ENCODE measurements at regions not wholly inside any gene's neighbourhood (a gene's known extent, or its start where the extent isn't known, plus 50 kb on each side); places are given as distances from the start of the nearest gene placed in this dataset.

DNA sequence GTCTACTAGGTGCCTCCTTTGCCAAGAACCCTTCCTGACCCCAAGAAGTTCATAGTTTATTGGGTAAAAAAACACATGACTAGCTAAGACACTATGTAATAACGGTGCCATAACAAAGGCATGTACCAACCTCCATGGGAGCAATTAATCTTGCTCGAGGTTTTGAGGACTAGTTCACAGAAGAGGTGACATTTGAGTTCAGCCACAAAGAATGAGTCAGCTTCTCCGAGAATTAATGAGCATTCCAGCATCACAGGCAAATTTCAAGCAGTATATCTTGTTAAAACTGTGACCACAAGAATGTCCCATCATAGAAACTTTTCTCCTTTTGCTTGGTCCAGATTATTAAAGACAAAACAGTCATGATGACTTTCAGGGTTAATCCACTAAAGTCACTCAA is 113.0 kb upstream of the RAP1B start:
- Histone ChIP-seq H3K4me1 (peaks cover 13% of the 10 kb centered on the region), H3K4me3 (no peak overlapping the region), H3K27ac (replicated peaks) (no peak overlapping the region), H3K36me3 (no peaks in the 10 kb centered on the region), H3K27me3 (ENCODE audit: low read depth) (no peaks in the 10 kb centered on the region), H3K9me3 (replicated peaks) (no peaks in the 10 kb centered on the region)
- TF ChIP-seq, protein P1, sequence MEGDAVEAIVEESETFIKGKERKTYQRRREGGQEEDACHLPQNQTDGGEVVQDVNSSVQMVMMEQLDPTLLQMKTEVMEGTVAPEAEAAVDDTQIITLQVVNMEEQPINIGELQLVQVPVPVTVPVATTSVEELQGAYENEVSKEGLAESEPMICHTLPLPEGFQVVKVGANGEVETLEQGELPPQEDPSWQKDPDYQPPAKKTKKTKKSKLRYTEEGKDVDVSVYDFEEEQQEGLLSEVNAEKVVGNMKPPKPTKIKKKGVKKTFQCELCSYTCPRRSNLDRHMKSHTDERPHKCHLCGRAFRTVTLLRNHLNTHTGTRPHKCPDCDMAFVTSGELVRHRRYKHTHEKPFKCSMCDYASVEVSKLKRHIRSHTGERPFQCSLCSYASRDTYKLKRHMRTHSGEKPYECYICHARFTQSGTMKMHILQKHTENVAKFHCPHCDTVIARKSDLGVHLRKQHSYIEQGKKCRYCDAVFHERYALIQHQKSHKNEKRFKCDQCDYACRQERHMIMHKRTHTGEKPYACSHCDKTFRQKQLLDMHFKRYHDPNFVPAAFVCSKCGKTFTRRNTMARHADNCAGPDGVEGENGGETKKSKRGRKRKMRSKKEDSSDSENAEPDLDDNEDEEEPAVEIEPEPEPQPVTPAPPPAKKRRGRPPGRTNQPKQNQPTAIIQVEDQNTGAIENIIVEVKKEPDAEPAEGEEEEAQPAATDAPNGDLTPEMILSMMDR (IDR thresholded peaks at IDR 0.05; ENCODE audit: borderline replicate concordance), result no peak
- intact Hi-C loops (cut with micrococcal nuclease), result no loop called here
- no peak for DNase-seq

DNA sequence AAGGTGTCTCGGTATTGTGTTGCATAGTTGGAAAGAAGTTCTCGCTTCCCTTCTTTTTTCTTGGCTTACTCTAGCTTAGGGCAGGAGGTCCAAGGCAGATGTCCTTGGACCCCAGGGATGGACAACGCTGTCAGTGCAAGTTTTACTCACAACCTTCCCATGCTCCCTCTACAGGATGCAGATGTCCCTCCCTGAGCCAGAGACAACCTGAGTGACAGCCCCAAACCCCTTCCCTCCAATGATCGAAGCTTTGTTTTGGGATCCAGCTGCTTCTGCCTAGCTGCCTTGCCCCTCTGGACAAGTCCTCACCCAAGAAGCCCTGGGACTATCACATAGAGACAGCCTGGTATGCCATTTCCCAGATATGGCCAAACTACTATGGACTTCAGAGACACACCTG is 112.0 kb upstream of the RAP1B start:
- H3K9me3 ChIP-seq (replicated peaks), result no peaks in the 10 kb centered on the region
- H3K4me3 ChIP-seq, result no peak overlapping the region
- intact Hi-C loops (cut with micrococcal nuclease), result no loop called here
- DNase-seq, result no peak
- TF ChIP-seq, protein P1 (IDR thresholded peaks at IDR 0.05; ENCODE audit: borderline replicate concordance), result no peak
- H3K4me1 ChIP-seq, result peaks cover 13% of the 10 kb centered on the region
- H3K27me3 ChIP-seq (ENCODE audit: low read depth), result no peaks in the 10 kb centered on the region
- no peaks in the 10 kb centered on the region for H3K36me3 ChIP-seq
- H3K27ac ChIP-seq (replicated peaks), result no peak overlapping the region

DNA sequence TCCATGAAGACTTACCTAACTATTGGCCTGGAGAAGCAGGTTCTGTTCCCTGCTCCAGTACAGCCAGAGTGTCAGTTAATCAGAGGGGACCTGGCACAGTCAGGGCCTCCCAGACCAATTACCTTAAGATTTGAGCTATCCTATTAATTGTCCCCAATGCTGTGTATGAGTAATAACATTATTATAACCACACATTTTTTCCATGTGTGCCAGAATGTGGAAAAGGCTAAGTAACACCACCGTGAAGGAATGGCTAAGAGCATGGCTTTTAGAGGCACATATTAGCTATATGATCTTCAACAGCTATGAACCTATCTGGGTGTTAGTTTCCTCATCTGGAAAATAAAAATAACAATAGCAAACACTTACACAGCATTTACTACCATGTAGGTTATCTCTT is 111.1 kb upstream of the RAP1B start:
- H3K36me3 ChIP-seq, result no peaks in the 10 kb centered on the region
- H3K27me3 ChIP-seq (ENCODE audit: low read depth), result no peaks in the 10 kb centered on the region
- no peaks in the 10 kb centered on the region for H3K9me3 ChIP-seq (replicated peaks)
- no peak for DNase-seq
- no peak overlapping the region for H3K4me3 ChIP-seq
- H3K4me1 ChIP-seq, result peaks cover 13% of the 10 kb centered on the region
- no peak overlapping the region for H3K27ac ChIP-seq (replicated peaks)
- intact Hi-C loops (cut with micrococcal nuclease), result no loop called here
- TF ChIP-seq, protein P1 (IDR thresholded peaks at IDR 0.05; ENCODE audit: borderline replicate concordance), result no peak

DNA sequence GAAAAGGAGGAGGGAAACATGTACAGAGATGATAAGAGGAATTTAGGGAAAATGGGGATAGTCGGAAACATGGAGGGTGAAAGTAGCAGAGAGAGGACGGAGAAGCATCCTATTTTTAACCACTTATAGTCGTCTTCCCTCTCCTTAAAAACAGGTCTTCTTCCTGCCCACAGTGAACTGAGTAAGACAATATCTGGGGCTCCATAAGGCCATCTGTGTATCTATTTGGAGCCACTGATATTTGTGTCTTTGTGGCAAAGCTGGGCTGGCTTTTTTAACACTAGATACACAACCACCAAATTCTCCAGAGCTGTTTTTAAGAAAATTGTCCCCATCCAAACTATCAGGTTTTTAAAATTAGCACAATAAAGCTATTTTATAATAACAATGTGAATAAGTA is 109.5 kb upstream of the RAP1B start:
- Histone ChIP-seq H3K9me3 (replicated peaks) (no peaks in the 10 kb centered on the region), H3K27ac (replicated peaks) (no peak overlapping the region), H3K4me1 (peaks cover 1% of the 10 kb centered on the region), H3K27me3 (ENCODE audit: low read depth) (no peaks in the 10 kb centered on the region), H3K36me3 (no peaks in the 10 kb centered on the region), H3K4me3 (no peak overlapping the region)
- no peak for DNase-seq
- TF ChIP-seq, protein P1 (IDR thresholded peaks at IDR 0.05; ENCODE audit: borderline replicate concordance), result no peak
- intact Hi-C loops (cut with micrococcal nuclease), result no loop called here

DNA sequence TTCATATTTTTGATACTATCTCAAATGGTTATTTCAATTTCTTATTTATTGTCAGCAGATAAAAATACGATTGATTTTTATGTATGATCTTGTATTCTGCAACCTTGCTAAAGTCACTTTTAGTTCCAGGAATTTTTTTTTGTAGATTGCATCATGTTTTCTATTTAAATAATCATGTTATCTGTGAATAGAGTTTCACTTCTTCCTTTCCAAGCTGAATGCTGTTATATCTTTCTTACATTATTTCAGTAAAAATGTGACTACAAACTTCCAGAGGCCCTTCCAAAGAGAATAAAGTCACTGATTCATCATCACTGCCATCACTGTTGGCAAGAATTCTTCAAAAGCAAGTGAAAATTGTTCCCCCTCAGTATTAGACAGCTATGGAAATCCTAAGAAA is 104.7 kb upstream of the RAP1B start:
- Histone ChIP-seq H3K27me3 (ENCODE audit: low read depth) (no peaks in the 10 kb centered on the region), H3K4me3 (no peak overlapping the region), H3K36me3 (no peaks in the 10 kb centered on the region), H3K27ac (replicated peaks) (no peak overlapping the region), H3K4me1 (no peaks in the 10 kb centered on the region), H3K9me3 (replicated peaks) (no peaks in the 10 kb centered on the region)
- DNase-seq, result no peak
- intact Hi-C loops (cut with micrococcal nuclease), result no loop called here
- TF ChIP-seq, protein P1 (IDR thresholded peaks at IDR 0.05; ENCODE audit: borderline replicate concordance), result no peak

DNA sequence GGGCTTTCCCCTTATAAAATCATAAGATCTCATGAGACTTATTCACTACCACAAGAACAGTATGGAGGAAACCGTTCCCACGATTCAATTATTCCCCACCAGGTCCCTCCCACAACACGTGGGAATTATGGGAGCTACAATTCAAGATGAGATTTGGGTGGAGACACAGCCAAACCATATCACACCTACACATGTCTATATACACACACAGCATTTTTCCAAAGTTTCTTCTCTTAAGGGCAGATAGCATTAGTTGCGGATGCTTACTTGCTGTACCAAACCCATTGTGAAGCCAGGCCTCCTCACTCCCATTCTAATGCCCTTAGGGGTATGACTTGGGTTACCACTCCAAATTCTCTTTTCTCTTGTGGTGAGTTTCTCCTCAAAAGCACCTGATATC is 104.1 kb upstream of the RAP1B start:
- Histone ChIP-seq H3K9me3 (replicated peaks) (no peaks in the 10 kb centered on the region), H3K27me3 (ENCODE audit: low read depth) (no peaks in the 10 kb centered on the region), H3K36me3 (no peaks in the 10 kb centered on the region), H3K4me3 (no peak overlapping the region), H3K4me1 (no peaks in the 10 kb centered on the region), H3K27ac (replicated peaks) (no peak overlapping the region)
- DNase-seq, result no peak
- TF ChIP-seq, protein P1 (IDR thresholded peaks at IDR 0.05; ENCODE audit: borderline replicate concordance), result no peak
- intact Hi-C loops (cut with micrococcal nuclease), result no loop called here

Measured in left ventricle myocardium inferior (tissue), 1 donor.